Glutamatergic neuron (in vitro differentiated cells): ENCODE measurements at regions not wholly inside any gene's neighbourhood (a gene's known extent, or its start where the extent isn't known, plus 50 kb on each side); places are given as distances from the start of the nearest gene placed in this dataset.

Experiments
- DNase-seq: peaks from one replicate; pipeline ENCODE4 v3.0.0; 2022
- H3K27ac Mint-ChIP-seq: one replicate; pipeline ENCODE4 v1.8.0; 2020; ENCODE audit warnings: mild to moderate bottlenecking, mixed read lengths, inconsistent platforms; ENCODE audit not compliant: unreplicated experiment
- H3K27me3 Mint-ChIP-seq: one replicate; pipeline ENCODE4 v1.8.0; 2020; ENCODE audit warnings: mild to moderate bottlenecking, moderate library complexity, mixed read lengths, inconsistent platforms; ENCODE audit not compliant: unreplicated experiment
- H3K36me3 Mint-ChIP-seq: one replicate; pipeline ENCODE4 v1.8.0; 2020; ENCODE audit warnings: mild to moderate bottlenecking, mixed read lengths, inconsistent platforms; ENCODE audit not compliant: unreplicated experiment
- H3K4me1 Mint-ChIP-seq: one replicate; pipeline ENCODE4 v1.8.0; 2020; ENCODE audit warnings: mild to moderate bottlenecking, low read depth, mixed read lengths, inconsistent platforms; ENCODE audit not compliant: unreplicated experiment
- H3K4me3 Mint-ChIP-seq: one replicate; pipeline ENCODE4 v1.8.0; 2020; ENCODE audit warnings: mild to moderate bottlenecking, mixed read lengths, inconsistent platforms; ENCODE audit not compliant: unreplicated experiment
- H3K9me3 Mint-ChIP-seq: one replicate; pipeline ENCODE4 v1.8.0; 2020; ENCODE audit warnings: mild to moderate bottlenecking, moderate library complexity, mixed read lengths, inconsistent platforms; ENCODE audit not compliant: unreplicated experiment
- CTCF ChIP-seq: fragments of 200-600 bp; sonication (generic); IDR thresholded peaks from one replicate; pipeline ENCODE4 v1.5.0; 2021; ENCODE audit not compliant: partially characterized antibody, unreplicated experiment

- Mint-ChIP-seq H3K27ac (no peak overlapping the region), H3K4me1 (no peaks in the 10 kb centered on the region), H3K27me3 (peaks cover 1% of the 10 kb centered on the region), H3K36me3 (peaks cover 12% of the 10 kb centered on the region), H3K9me3 (peaks cover 4% of the 10 kb centered on the region), H3K4me3 (no peak overlapping the region)
- no peak for DNase-seq
- no peak for TF ChIP-seq CTCF
Observed at GRCh38 chr4:126616795-126617194, 1016.0 kb upstream of the INTU start.

- peak; percentile 38 for TF ChIP-seq CTCF
- DNase-seq: peak; percentile 22
- peaks cover 2% of the 10 kb centered on the region for H3K27me3 Mint-ChIP-seq
- no peak overlapping the region for H3K27ac Mint-ChIP-seq
- H3K9me3 Mint-ChIP-seq: no peaks in the 10 kb centered on the region
- H3K4me1 Mint-ChIP-seq: peaks cover 8% of the 10 kb centered on the region
- no peak overlapping the region for H3K4me3 Mint-ChIP-seq
- H3K36me3 Mint-ChIP-seq: no peaks in the 10 kb centered on the region
Observed at GRCh38 chr4:126627255-126627654, 1005.5 kb upstream of the INTU start.

- DNase-seq: no peak
- no peak for TF ChIP-seq CTCF
- no peak overlapping the region for H3K27ac Mint-ChIP-seq
- H3K27me3 Mint-ChIP-seq: peaks cover 2% of the 10 kb centered on the region
- H3K4me3 Mint-ChIP-seq: no peak overlapping the region
- peaks cover 8% of the 10 kb centered on the region for H3K4me1 Mint-ChIP-seq
- H3K9me3 Mint-ChIP-seq: no peaks in the 10 kb centered on the region
- H3K36me3 Mint-ChIP-seq: no peaks in the 10 kb centered on the region
Observed at GRCh38 chr4:126628933-126629332, 1003.8 kb upstream of the INTU start.

- DNase-seq: no peak
- Mint-ChIP-seq H3K4me3 (no peak overlapping the region), H3K27ac (no peak overlapping the region), H3K36me3 (no peaks in the 10 kb centered on the region), H3K9me3 (no peaks in the 10 kb centered on the region), H3K4me1 (peaks cover 8% of the 10 kb centered on the region), H3K27me3 (peaks cover 2% of the 10 kb centered on the region)
- no peak for TF ChIP-seq CTCF
Observed at GRCh38 chr4:126630230-126630629, 1002.5 kb upstream of the INTU start.

- Mint-ChIP-seq H3K4me3 (no peak overlapping the region), H3K9me3 (no peaks in the 10 kb centered on the region), H3K27ac (no peak overlapping the region), H3K4me1 (peaks cover 4% of the 10 kb centered on the region), H3K27me3 (peaks cover 2% of the 10 kb centered on the region), H3K36me3 (no peaks in the 10 kb centered on the region)
- TF ChIP-seq CTCF: no peak
- no peak for DNase-seq
Observed at GRCh38 chr4:126633306-126633705, 999.5 kb upstream of the INTU start.
